SK-N-SH (cell line): ENCODE measurements at regions not wholly inside any gene's neighbourhood (a gene's known extent, or its start where the extent isn't known, plus 50 kb on each side); places are given as distances from the start of the nearest gene placed in this dataset.

ENCODE experiments used
- CTCF ChIA-PET: fragments of 300-600, 350-600 bp; formaldehyde crosslinking; extraction: SDS; loops from one replicate; lab custom pipeline; 2021; lab: Yijun Ruan, JAX
- POLR2A ChIA-PET: fragments of 350-600 bp; sonication (Branson Sonifier 250); formaldehyde crosslinking; extraction: SDS; loops from one replicate; lab custom pipeline; 2020; ENCODE audit warnings: antibody characterized with exemption, inconsistent platforms; lab: Yijun Ruan, JAX
- DNase-seq: peaks from one replicate; pipeline ENCODE4 v3.0.0; 2012
- H2AFZ ChIP-seq: fragments of 200-600 bp; sonication (generic); 2 replicates; pipeline ENCODE4 v1.8.1; 2016; ENCODE audit warnings: antibody characterized with exemption, mild to moderate bottlenecking, low read depth
- H3F3A ChIP-seq: fragments of 200-600 bp; sonication (generic); replicated peaks from 2 replicates; pipeline ENCODE3; 2016; ENCODE audit warnings: antibody characterized with exemption, mild to moderate bottlenecking; ENCODE audit not compliant: insufficient read depth
- H3K27ac ChIP-seq, 2 experiments: fragments of 200-500 bp in 1 of 2; fragments of 200-600 bp in 1 of 2; sonication (Bioruptor generic) in 1 of 2; sonication (generic), shearing (Covaris generic) in 1 of 2; 2 replicates each; pipeline versions ENCODE4 v1.5.1 to v1.6.1; 2014 to 2016; ENCODE audit warnings: low read depth in 2 of 2, inconsistent platforms in 1 of 2, low read length in 1 of 2, mild to moderate bottlenecking in 1 of 2, mixed read lengths in 1 of 2
- H3K27me3 ChIP-seq: fragments of 200-600 bp; sonication (generic), shearing (Covaris generic); 2 replicates; pipeline ENCODE4 v1.6.1; 2016; ENCODE audit warnings: mixed run types; ENCODE audit not compliant: insufficient read depth
- H3K36me3 ChIP-seq, 2 experiments: fragments of 200-500 bp in 1 of 2; fragments of 200-600 bp in 1 of 2; sonication (Bioruptor generic) in 1 of 2; sonication (generic) in 1 of 2; replicated peaks in 1 of 2; 2 replicates each; pipeline versions ENCODE3 to v1.5.1; 2014 to 2016; ENCODE audit warnings: low read length in 1 of 2, mild to moderate bottlenecking in 1 of 2; ENCODE audit not compliant: insufficient read depth in 2 of 2, control insufficient read depth in 1 of 2
- H3K4me1 ChIP-seq, 2 experiments: fragments of 200-500 bp in 1 of 2; fragments of 200-600 bp in 1 of 2; sonication (Bioruptor generic) in 1 of 2; sonication (generic), shearing (Covaris generic) in 1 of 2; 2 replicates each; pipeline versions ENCODE4 v1.5.1 to v1.6.1; 2014 to 2016; ENCODE audit warnings: low read depth in 1 of 2, low read length in 1 of 2, mixed run types in 1 of 2; ENCODE audit not compliant: insufficient read depth in 2 of 2, control insufficient read depth in 1 of 2
- H3K4me2 ChIP-seq: fragments of 200-600 bp; sonication (generic), shearing (Covaris generic); 2 replicates; pipeline ENCODE4 v1.6.1; 2017; ENCODE audit warnings: mixed run types
- H3K4me3 ChIP-seq, 2 experiments: fragments of 200-500 bp in 1 of 2; fragments of 200-600 bp in 1 of 2; sonication (Bioruptor generic) in 1 of 2; sonication (generic), shearing (Covaris generic) in 1 of 2; 2 replicates each; pipeline versions ENCODE4 v1.5.1 to v1.8.1; 2014 to 2016; ENCODE audit warnings: low read depth in 2 of 2, inconsistent platforms in 1 of 2, low read length in 1 of 2, mild to moderate bottlenecking in 1 of 2, mixed read lengths in 1 of 2, moderate library complexity in 1 of 2
- H3K79me2 ChIP-seq: fragments of 200-600 bp; sonication (generic); 2 replicates; pipeline ENCODE4 v1.8.1; 2017; ENCODE audit warnings: mild to moderate bottlenecking; ENCODE audit not compliant: insufficient read depth
- H3K9ac ChIP-seq: fragments of 200-600 bp; sonication (generic); 2 replicates; pipeline ENCODE4 v1.6.1; 2017; ENCODE audit warnings: mixed run types
- H3K9me2 ChIP-seq: fragments of 200-600 bp; sonication (generic); 2 replicates; pipeline ENCODE4 v1.6.1; 2017; ENCODE audit warnings: mixed run types
- H3K9me3 ChIP-seq: fragments of 200-600 bp; sonication (generic); 2 replicates; pipeline ENCODE4 v1.6.1; 2017; ENCODE audit warnings: mixed run types, mild to moderate bottlenecking, moderate library complexity
- H4K20me1 ChIP-seq: fragments of 200-600 bp; sonication (generic); 2 replicates; pipeline ENCODE4 v1.6.1; 2017; ENCODE audit warnings: mild to moderate bottlenecking, mixed run types; ENCODE audit not compliant: insufficient read depth
- CTCF ChIP-seq: fragments of 200-600 bp; sonication (generic); IDR thresholded peaks from 2 replicates; pipeline ENCODE4 v1.6.1; 2017; ENCODE audit warnings: antibody characterized with exemption, mild to moderate bottlenecking, moderate library complexity
- FOSL2 ChIP-seq: IDR thresholded peaks from 2 replicates; pipeline ENCODE4 v1.4.0; 2012; ENCODE audit warnings: low read depth, mild to moderate bottlenecking, moderate library complexity, borderline replicate concordance
- FOXM1 ChIP-seq: IDR thresholded peaks from 2 replicates; pipeline ENCODE4 v1.4.0; 2012; ENCODE audit warnings: low read depth, mild to moderate bottlenecking
- GABPA ChIP-seq: IDR thresholded peaks from 2 replicates; pipeline ENCODE4 v1.4.0; 2012; ENCODE audit warnings: low read depth, mild to moderate bottlenecking
- GATA2 ChIP-seq: sonication (generic); formaldehyde crosslinking; IDR thresholded peaks from 2 replicates; pipeline ENCODE4 v1.5.0; 2020; ENCODE audit warnings: mild to moderate bottlenecking, missing genetic modification reagents
- NRF1 ChIP-seq: IDR thresholded peaks from 2 replicates; pipeline ENCODE4 v1.6.1; 2012; ENCODE audit warnings: low read depth, mild to moderate bottlenecking, low read length
- PBX3 ChIP-seq: IDR thresholded peaks from 2 replicates; pipeline ENCODE4; 2012
- RCOR1 ChIP-seq: fragments of 150-350 bp; IDR thresholded peaks from 2 replicates; pipeline ENCODE4 v1.6.1; 2017; ENCODE audit warnings: antibody characterized with exemption, low read length
- TEAD4 ChIP-seq: IDR thresholded peaks from 2 replicates; pipeline ENCODE4 v1.4.0; 2012; ENCODE audit warnings: mild to moderate bottlenecking, borderline replicate concordance; ENCODE audit not compliant: insufficient read depth
- YY1 ChIP-seq: IDR thresholded peaks from 2 replicates; pipeline ENCODE4 v1.4.0; 2012; ENCODE audit warnings: low read depth, mild to moderate bottlenecking
- ZBTB33 ChIP-seq: IDR thresholded peaks from 2 replicates; pipeline ENCODE4 v1.4.0; 2012; ENCODE audit warnings: low read depth, borderline replicate concordance
- WGBS: methylation state at CpG from one replicate; pipeline ENCODE4 v1.1.6; 2017; ENCODE audit warnings: low lambda C conversion rate; 5-methylcytosine and 5-hydroxymethylcytosine counted together
- TF ChIP-seq, protein P1 (sequence below): IDR thresholded peaks from 2 replicates; pipeline ENCODE4 v1.4.0; 2012; ENCODE audit warnings: low read depth

- Histone ChIP-seq H3K9ac (no peak overlapping the region), H3K27ac (no peak overlapping the region), H3K27me3 (no peaks in the 10 kb centered on the region), H3K4me1 (no peaks in the 10 kb centered on the region), H3K36me3 (no peaks in the 10 kb centered on the region), H2AFZ (no peak overlapping the region), H3F3A (no peaks in the 10 kb centered on the region), H4K20me1 (no peaks in the 10 kb centered on the region), H3K9me2 (no peaks in the 10 kb centered on the region), H3K4me2 (no peak overlapping the region), H3K79me2 (no peaks in the 10 kb centered on the region), H3K4me3 (no peak overlapping the region), H3K9me3 (no peaks in the 10 kb centered on the region)
- TF ChIP-seq RCOR1 (no peak), CTCF (no peak), FOXM1 (no peak), GATA2 (no peak), YY1 (no peak), TEAD4 (no peak), GABPA (no peak), ZBTB33 (no peak), PBX3 (no peak), NRF1 (no peak), FOSL2 (no peak)
- TF ChIP-seq, protein P1, sequence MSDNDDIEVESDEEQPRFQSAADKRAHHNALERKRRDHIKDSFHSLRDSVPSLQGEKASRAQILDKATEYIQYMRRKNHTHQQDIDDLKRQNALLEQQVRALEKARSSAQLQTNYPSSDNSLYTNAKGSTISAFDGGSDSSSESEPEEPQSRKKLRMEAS, result no peak
- CTCF ChIA-PET, result interaction anchor here (1.0 to 2.5 kb wide), 7 partner anchors 8 to 570 kb away, joined by 3 to 15 read pairs (median 4); no protein-coding TSS in a partner anchor
- DNase-seq, result no peak
- POLR2A ChIA-PET, result no interaction called here
- WGBS, result 64% methylated on average over 7 of the region's 7 CpGs
Measured at GRCh38 chr7:26097837-26098668, 53.9 kb upstream of the NFE2L3 start.
